ENCODE measurements at regions not wholly inside any gene's neighbourhood (a gene's known extent, or its start where the extent isn't known, plus 50 kb on each side); places are given as distances from the start of the nearest gene placed in this dataset.

DNA sequence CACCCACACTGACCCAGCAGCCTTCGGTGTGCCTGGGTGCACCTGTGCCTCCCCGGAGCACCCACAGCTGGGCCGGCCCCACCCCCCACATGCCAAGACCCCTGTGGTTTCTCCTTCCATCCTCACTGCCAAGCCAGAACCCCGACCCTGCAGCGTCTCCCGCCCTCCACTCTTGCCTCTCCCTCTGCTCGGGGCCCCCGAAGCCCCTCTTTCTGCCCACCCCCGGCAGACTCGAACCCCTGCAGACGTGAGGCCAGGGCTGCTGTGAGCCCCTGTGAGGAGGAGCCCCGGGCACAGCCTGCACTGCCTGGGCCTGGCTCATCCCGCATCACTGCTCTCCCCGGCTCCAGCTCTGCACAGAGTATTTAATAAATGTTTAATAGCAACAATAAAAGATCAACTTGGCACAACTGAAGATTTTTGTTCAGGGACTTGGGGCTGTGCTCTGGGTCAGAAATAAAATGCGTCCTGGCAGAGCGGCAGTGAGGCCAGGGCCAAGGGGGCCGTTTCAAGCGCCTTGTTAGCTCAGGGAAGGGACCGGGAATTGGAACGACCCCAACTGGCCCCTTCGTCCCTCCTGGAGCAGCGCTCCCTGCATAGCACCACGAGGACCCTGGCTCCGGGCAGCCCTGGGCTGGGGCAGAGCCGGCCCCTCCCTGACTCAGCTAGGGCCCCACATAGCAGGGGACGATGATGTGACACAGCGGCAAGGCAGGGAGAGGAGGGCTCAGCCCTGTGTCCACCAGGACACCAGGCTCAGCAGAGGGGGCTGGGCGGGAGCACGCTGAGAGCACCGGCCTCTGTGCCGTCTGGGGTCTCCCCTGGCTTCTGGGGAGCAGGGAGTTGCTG is 520.8 kb downstream of the BRD1 start:
- Histone ChIP-seq H3K4me3 (replicated peaks; ENCODE audit: low read depth, low read length) (no peak overlapping the region), H3K27me3 (replicated peaks; ENCODE audit: control insufficient read depth, insufficient read depth, low read length) (no peaks in the 10 kb centered on the region; the same call in 1 of the 2 replicates), H3K36me3 (ENCODE audit: control insufficient read depth, insufficient read depth, low read length) (no peaks in the 10 kb centered on the region)
- TF ChIP-seq CTCF (IDR thresholded peaks at IDR 0.05; ENCODE audit: insufficient read depth, low read length, poor library complexity, severe bottlenecking), result no peak
- DNase-seq (ENCODE audit: extremely low read depth, insufficient read length), result no peak

- Histone ChIP-seq H3K36me3 (ENCODE audit: control insufficient read depth, insufficient read depth, low read length) (no peaks in the 10 kb centered on the region), H3K27me3 (replicated peaks; ENCODE audit: control insufficient read depth, insufficient read depth, low read length) (no peaks in the 10 kb centered on the region; the same call in 1 of the 2 replicates), H3K4me3 (replicated peaks; ENCODE audit: low read depth, low read length) (no peak overlapping the region)
- DNase-seq (ENCODE audit: extremely low read depth, insufficient read length), result no peak
- no peak for TF ChIP-seq CTCF (IDR thresholded peaks at IDR 0.05; ENCODE audit: insufficient read depth, low read length, poor library complexity, severe bottlenecking)
These were observed 521.6 kb downstream of the BRD1 start for GRCh38 chr22:49305966-49306631.

DNA sequence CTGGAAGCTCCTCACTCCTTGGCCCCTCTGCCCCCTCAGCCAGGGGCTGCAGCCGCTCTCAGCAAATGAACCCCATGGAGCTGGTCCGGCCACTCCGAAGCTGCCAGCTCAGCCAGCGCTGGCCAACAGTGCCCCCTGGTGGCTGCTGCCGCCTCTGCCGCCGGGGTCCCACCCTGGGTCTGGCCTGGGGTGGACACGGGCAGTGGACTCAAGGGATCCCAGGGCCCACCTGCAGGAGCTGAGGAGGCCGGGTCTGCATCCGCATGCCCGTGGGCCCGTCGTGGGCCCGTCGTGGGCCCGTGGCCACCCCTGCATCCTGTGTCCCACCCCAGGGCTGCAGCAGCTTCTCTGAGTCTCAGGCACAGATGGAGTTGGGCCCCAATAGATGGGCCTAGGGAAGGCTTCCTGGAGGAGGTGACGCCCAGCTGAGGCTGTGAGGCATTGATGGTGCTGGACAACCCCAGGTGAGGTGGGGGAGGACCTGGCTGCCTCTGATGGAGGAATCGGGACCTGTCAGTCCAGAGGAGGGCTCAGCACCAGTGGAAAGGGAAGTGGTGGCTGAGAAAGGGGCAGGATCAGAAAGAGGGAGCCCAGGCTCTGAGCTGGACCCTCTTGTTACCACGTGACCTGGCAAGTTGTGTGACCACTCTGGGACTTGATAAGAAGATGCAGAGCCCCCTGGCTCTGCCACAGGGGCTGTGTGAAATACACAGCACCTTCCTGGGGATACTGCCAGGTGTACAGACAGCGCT is 522.3 kb downstream of the BRD1 start:
- no peaks in the 10 kb centered on the region; the same call in 1 of the 2 replicates for H3K27me3 ChIP-seq (replicated peaks; ENCODE audit: control insufficient read depth, insufficient read depth, low read length)
- no peaks in the 10 kb centered on the region for H3K36me3 ChIP-seq (ENCODE audit: control insufficient read depth, insufficient read depth, low read length)
- DNase-seq (ENCODE audit: extremely low read depth, insufficient read length), result peak; percentile 48
- H3K4me3 ChIP-seq (replicated peaks; ENCODE audit: low read depth, low read length), result no peak overlapping the region
- TF ChIP-seq CTCF (IDR thresholded peaks at IDR 0.05; ENCODE audit: insufficient read depth, low read length, poor library complexity, severe bottlenecking), result peak; percentile 80

DNA sequence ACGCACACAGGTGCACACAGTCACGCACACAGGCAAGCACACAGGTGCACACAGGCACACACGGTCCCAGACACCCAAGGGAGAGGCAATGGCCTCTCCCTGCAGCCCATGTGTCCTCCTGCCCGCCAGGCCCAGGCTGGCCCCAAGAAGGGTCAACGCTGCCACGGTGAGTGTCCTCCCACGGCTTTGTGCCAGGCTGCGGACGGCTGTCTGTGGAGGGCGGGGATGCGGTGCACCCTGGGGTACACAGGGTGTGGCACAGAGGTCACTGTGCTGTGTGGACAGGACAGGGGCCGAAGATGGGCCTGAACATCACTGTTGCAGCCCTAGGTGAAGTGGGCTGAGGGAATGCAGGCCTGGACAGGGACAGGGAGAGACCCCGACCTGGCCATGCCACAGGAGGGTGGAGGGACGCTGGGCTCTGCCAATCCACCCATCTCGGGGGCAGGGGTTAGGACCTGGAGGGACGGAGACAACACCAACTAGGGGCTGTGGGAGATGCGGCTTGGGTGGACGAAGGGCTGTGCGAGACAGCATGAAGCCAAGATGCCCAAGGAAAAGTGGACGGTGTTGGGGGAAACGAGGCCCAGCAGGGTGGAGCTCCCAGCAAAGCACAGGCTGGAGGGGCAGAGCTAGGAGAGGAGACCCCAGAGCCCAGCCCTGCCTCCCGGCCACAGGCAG is 523.8 kb downstream of the BRD1 start:
- H3K27me3 ChIP-seq (replicated peaks; ENCODE audit: control insufficient read depth, insufficient read depth, low read length), result no peaks in the 10 kb centered on the region; the same call in 1 of the 2 replicates
- no peak overlapping the region for H3K4me3 ChIP-seq (replicated peaks; ENCODE audit: low read depth, low read length)
- TF ChIP-seq CTCF (IDR thresholded peaks at IDR 0.05; ENCODE audit: insufficient read depth, low read length, poor library complexity, severe bottlenecking), result no peak
- no peak for DNase-seq (ENCODE audit: extremely low read depth, insufficient read length)
- H3K36me3 ChIP-seq (ENCODE audit: control insufficient read depth, insufficient read depth, low read length), result no peaks in the 10 kb centered on the region

- no peak for DNase-seq (ENCODE audit: extremely low read depth, insufficient read length)
- Histone ChIP-seq H3K27me3 (replicated peaks; ENCODE audit: control insufficient read depth, insufficient read depth, low read length) (no peaks in the 10 kb centered on the region; the same call in 1 of the 2 replicates), H3K36me3 (ENCODE audit: control insufficient read depth, insufficient read depth, low read length) (no peaks in the 10 kb centered on the region), H3K4me3 (replicated peaks; ENCODE audit: low read depth, low read length) (no peak overlapping the region)
- TF ChIP-seq CTCF (IDR thresholded peaks at IDR 0.05; ENCODE audit: insufficient read depth, low read length, poor library complexity, severe bottlenecking), result no peak
These were observed 524.5 kb downstream of the BRD1 start for GRCh38 chr22:49303061-49303735.
